Astrocyte (in vitro differentiated cells and primary cell): ENCODE measurements at regions not wholly inside any gene's neighbourhood (a gene's known extent, or its start where the extent isn't known, plus 50 kb on each side); places are given as distances from the start of the nearest gene placed in this dataset.

Experiments used
- DNase-seq: peaks from one replicate; pipeline ENCODE4 v3.0.0-alpha.2; 2010; ENCODE audit warnings: low read depth
- FAIRE-seq: peaks from 2 replicates; lab custom pipeline; 2011; peaks lifted over from hg19 to GRCh38; lab: Jason Lieb, UNC
- H2AFZ ChIP-seq: 2 replicates; pipeline ENCODE4 v1.6.0; 2012; ENCODE audit warnings: low read depth, low read length, inconsistent platforms
- H3K27ac ChIP-seq: 2 replicates; pipeline ENCODE4 v1.5.1; 2011; ENCODE audit warnings: low read depth, low read length, inconsistent platforms
- H3K27me3 ChIP-seq: 2 replicates; pipeline ENCODE4 v1.6.0; 2011; ENCODE audit warnings: low read length, inconsistent platforms; ENCODE audit not compliant: insufficient read depth
- H3K36me3 ChIP-seq: 2 replicates; pipeline ENCODE4 v1.5.1; 2011; ENCODE audit warnings: low read length, inconsistent platforms; ENCODE audit not compliant: insufficient read depth
- H3K4me1 ChIP-seq: 2 replicates; pipeline ENCODE4 v1.5.1; 2011; ENCODE audit warnings: low read length, inconsistent platforms; ENCODE audit not compliant: insufficient read depth
- H3K4me2 ChIP-seq: 2 replicates; pipeline ENCODE4 v1.6.0; 2012; ENCODE audit warnings: low read length, inconsistent platforms
- H3K4me3 ChIP-seq: 2 replicates; pipeline ENCODE4 v1.5.1; 2011; ENCODE audit warnings: low read depth, mild to moderate bottlenecking, low read length, inconsistent platforms; ENCODE audit not compliant: insufficient read depth
- H3K79me2 ChIP-seq: 2 replicates; pipeline ENCODE4 v1.6.0; 2012; ENCODE audit warnings: mild to moderate bottlenecking, low read length, inconsistent platforms; ENCODE audit not compliant: insufficient read depth
- H3K9ac ChIP-seq: 2 replicates; pipeline ENCODE4 v1.6.0; 2012; ENCODE audit warnings: mild to moderate bottlenecking, low read length, inconsistent platforms
- H3K9me3 ChIP-seq: 2 replicates; pipeline ENCODE4 v1.5.1; 2012; ENCODE audit warnings: low read depth, mild to moderate bottlenecking, low read length, inconsistent platforms; ENCODE audit not compliant: insufficient read depth
- H4K20me1 ChIP-seq: 2 replicates; pipeline ENCODE4 v1.6.0; 2012; ENCODE audit warnings: low read length, inconsistent platforms; ENCODE audit not compliant: insufficient read depth
- H3K27ac Mint-ChIP-seq: one replicate; pipeline ENCODE4 v1.8.0; 2021; ENCODE audit warnings: mild to moderate bottlenecking, mixed read lengths; ENCODE audit not compliant: unreplicated experiment
- H3K27me3 Mint-ChIP-seq: one replicate; pipeline ENCODE4 v1.8.0; 2021; ENCODE audit warnings: low read depth, mixed read lengths; ENCODE audit not compliant: unreplicated experiment
- H3K36me3 Mint-ChIP-seq: one replicate; pipeline ENCODE4 v1.8.0; 2021; ENCODE audit warnings: low read depth, mixed read lengths; ENCODE audit not compliant: unreplicated experiment
- H3K4me1 Mint-ChIP-seq: one replicate; pipeline ENCODE4 v1.8.0; 2021; ENCODE audit warnings: low read depth, mixed read lengths; ENCODE audit not compliant: unreplicated experiment
- H3K4me3 Mint-ChIP-seq: one replicate; pipeline ENCODE4 v1.8.0; 2021; ENCODE audit warnings: mild to moderate bottlenecking, moderate library complexity, mixed read lengths; ENCODE audit not compliant: unreplicated experiment
- H3K9me3 Mint-ChIP-seq: one replicate; pipeline ENCODE4 v1.8.0; 2021; ENCODE audit warnings: mild to moderate bottlenecking, mixed read lengths; ENCODE audit not compliant: unreplicated experiment
- EZH2 ChIP-seq: IDR thresholded peaks from 2 replicates; pipeline ENCODE4 v1.6.1; 2012; ENCODE audit warnings: mild to moderate bottlenecking, low read length, inconsistent platforms; ENCODE audit not compliant: insufficient read depth
- TF ChIP-seq, protein P1 (sequence below): IDR thresholded peaks from 2 replicates; pipeline ENCODE4 v1.5.1; 2011; ENCODE audit warnings: low read depth, mild to moderate bottlenecking, inconsistent platforms, low read length, moderate library complexity; ENCODE audit not compliant: insufficient read depth

DNA sequence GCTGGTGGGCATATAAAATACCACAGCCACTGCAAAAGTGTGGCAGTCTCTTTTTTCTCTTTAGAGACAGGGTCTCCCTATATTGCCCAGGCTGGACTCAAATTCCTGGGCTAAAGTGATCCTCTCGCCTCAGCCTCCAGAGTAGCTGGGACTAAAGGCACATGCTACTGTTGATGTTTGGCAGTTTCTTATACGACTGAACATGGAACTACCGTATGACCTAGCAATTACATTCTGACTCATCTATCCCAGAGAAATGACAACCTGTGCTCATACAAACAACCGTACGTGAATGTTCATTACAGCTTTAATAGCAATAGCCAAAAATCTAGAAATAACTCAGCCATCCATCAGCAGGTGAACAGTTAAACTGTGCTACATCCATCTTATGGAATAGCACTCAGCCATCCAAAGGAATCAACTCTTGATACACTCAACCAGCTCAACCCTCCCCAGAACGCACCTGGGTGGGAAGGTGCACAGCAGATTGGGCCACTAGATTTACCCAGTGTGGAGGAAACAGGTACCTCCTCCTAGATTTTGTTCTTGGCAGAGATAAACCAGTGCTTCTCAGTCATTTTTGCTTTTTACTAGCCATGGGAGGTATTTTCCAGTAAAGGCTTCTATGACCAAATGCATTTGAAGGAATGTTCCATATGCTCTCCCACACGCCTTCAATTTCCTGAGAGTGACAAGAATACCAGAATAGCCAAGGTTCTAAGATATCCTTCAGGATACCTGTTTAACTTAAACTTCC, 130.5 kb downstream of the MED15 start:
- H3K79me2 ChIP-seq: no peaks in the 10 kb centered on the region
- Mint-ChIP-seq H3K4me3 (no peak overlapping the region), H3K27me3 (peaks cover 58% of the 10 kb centered on the region), H3K4me1 (no peaks in the 10 kb centered on the region), H3K27ac (no peak overlapping the region), H3K36me3 (no peaks in the 10 kb centered on the region), H3K9me3 (no peaks in the 10 kb centered on the region)
- peaks cover 22% of the 10 kb centered on the region for H3K27me3 ChIP-seq
- TF ChIP-seq EZH2: no peak
- TF ChIP-seq, protein P1, sequence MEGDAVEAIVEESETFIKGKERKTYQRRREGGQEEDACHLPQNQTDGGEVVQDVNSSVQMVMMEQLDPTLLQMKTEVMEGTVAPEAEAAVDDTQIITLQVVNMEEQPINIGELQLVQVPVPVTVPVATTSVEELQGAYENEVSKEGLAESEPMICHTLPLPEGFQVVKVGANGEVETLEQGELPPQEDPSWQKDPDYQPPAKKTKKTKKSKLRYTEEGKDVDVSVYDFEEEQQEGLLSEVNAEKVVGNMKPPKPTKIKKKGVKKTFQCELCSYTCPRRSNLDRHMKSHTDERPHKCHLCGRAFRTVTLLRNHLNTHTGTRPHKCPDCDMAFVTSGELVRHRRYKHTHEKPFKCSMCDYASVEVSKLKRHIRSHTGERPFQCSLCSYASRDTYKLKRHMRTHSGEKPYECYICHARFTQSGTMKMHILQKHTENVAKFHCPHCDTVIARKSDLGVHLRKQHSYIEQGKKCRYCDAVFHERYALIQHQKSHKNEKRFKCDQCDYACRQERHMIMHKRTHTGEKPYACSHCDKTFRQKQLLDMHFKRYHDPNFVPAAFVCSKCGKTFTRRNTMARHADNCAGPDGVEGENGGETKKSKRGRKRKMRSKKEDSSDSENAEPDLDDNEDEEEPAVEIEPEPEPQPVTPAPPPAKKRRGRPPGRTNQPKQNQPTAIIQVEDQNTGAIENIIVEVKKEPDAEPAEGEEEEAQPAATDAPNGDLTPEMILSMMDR: no peak
- no peak overlapping the region for H3K4me2 ChIP-seq
- no peak overlapping the region for H2AFZ ChIP-seq
- H3K27ac ChIP-seq: no peak overlapping the region
- no peak for FAIRE-seq
- H3K4me1 ChIP-seq: no peaks in the 10 kb centered on the region
- H4K20me1 ChIP-seq: no peaks in the 10 kb centered on the region
- H3K36me3 ChIP-seq: no peaks in the 10 kb centered on the region
- H3K9me3 ChIP-seq: no peaks in the 10 kb centered on the region
- H3K9ac ChIP-seq: no peak overlapping the region
- DNase-seq: no peak
- H3K4me3 ChIP-seq: no peak overlapping the region

DNA sequence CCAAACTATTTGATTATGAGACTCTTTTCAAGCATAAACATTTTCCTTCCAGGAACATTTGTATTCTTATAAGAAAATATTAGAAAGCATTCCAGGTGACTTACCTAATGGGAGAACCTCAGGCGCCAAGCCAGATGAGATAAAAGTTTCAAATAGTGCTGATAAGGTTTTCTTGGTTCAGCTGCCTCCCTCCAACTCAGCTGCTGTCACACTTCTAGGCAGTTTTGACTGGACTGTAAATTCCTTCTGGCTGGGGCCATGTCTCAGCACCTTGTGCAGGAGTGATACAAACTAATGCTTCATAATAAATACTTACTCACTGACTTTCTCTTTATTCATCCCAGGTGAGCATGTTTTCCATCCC, 131.1 kb downstream of the MED15 start:
- no peak overlapping the region for H3K4me3 ChIP-seq
- no peak overlapping the region for H3K27ac ChIP-seq
- no peak for TF ChIP-seq EZH2
- TF ChIP-seq, protein P1: no peak
- no peaks in the 10 kb centered on the region for H3K4me1 Mint-ChIP-seq
- no peak overlapping the region for H3K9ac ChIP-seq
- peaks cover 55% of the 10 kb centered on the region for H3K27me3 Mint-ChIP-seq
- no peaks in the 10 kb centered on the region for H3K36me3 Mint-ChIP-seq
- no peaks in the 10 kb centered on the region for H3K4me1 ChIP-seq
- FAIRE-seq (no peak), DNase-seq (no peak)
- no peaks in the 10 kb centered on the region for H3K9me3 Mint-ChIP-seq
- H3K36me3 ChIP-seq: no peaks in the 10 kb centered on the region
- no peaks in the 10 kb centered on the region for H3K79me2 ChIP-seq
- no peak overlapping the region for H3K4me2 ChIP-seq
- H3K27ac Mint-ChIP-seq: no peak overlapping the region
- no peak overlapping the region for H3K4me3 Mint-ChIP-seq
- H4K20me1 ChIP-seq: no peaks in the 10 kb centered on the region
- H2AFZ ChIP-seq: no peak overlapping the region
- H3K9me3 ChIP-seq: no peaks in the 10 kb centered on the region
- H3K27me3 ChIP-seq: peaks cover 22% of the 10 kb centered on the region

- Mint-ChIP-seq H3K27ac (no peak overlapping the region), H3K27me3 (peaks cover 63% of the 10 kb centered on the region), H3K9me3 (no peaks in the 10 kb centered on the region), H3K4me3 (no peak overlapping the region), H3K36me3 (no peaks in the 10 kb centered on the region), H3K4me1 (no peaks in the 10 kb centered on the region)
- no peak overlapping the region for H3K9ac ChIP-seq
- H3K79me2 ChIP-seq: no peaks in the 10 kb centered on the region
- FAIRE-seq (no peak), DNase-seq (no peak)
- no peak overlapping the region for H3K4me3 ChIP-seq
- no peaks in the 10 kb centered on the region for H3K9me3 ChIP-seq
- H3K27me3 ChIP-seq: peaks cover 24% of the 10 kb centered on the region
- no peak overlapping the region for H3K27ac ChIP-seq
- no peak overlapping the region for H3K4me2 ChIP-seq
- TF ChIP-seq, protein P1: no peak
- no peak for TF ChIP-seq EZH2
- no peak overlapping the region for H2AFZ ChIP-seq
- H3K36me3 ChIP-seq: no peaks in the 10 kb centered on the region
- no peaks in the 10 kb centered on the region for H3K4me1 ChIP-seq
- no peaks in the 10 kb centered on the region for H4K20me1 ChIP-seq
Measured at GRCh38 chr22:20639343-20639742, 131.9 kb downstream of the MED15 start.
